GM19395 (cell line): ENCODE measurements at regions not wholly inside any gene's neighbourhood (a gene's known extent, or its start where the extent isn't known, plus 50 kb on each side); places are given as distances from the start of the nearest gene placed in this dataset.

Source experiments
- ATAC-seq: cut with Tn5 transposase; IDR thresholded peaks from one replicate; pipeline ENCODE4 v1.9.1; 2021; ENCODE audit warnings: mild to moderate bottlenecking, moderate library complexity; ENCODE audit not compliant: unreplicated experiment

DNA sequence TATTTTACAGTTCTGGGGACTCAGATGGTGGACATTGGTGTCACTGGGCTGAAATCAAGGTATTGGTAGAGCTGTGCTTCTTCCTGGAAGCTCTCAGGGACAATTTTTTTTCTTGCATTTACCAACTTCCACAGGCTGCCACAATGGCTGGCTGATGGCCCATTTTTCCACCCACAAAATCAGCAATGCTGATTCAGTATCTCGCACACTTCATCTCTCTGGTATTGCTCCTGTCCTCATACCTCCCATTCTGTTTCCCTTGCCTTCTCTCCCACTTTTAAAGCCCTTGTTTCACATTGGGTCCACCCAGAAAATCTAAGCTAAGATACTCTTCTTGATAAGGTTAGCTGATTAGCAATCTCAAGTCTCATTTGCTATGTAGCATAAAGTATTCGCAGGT lies 530.9 kb upstream of the POM121L12 start:
- ATAC-seq, result no peak

DNA sequence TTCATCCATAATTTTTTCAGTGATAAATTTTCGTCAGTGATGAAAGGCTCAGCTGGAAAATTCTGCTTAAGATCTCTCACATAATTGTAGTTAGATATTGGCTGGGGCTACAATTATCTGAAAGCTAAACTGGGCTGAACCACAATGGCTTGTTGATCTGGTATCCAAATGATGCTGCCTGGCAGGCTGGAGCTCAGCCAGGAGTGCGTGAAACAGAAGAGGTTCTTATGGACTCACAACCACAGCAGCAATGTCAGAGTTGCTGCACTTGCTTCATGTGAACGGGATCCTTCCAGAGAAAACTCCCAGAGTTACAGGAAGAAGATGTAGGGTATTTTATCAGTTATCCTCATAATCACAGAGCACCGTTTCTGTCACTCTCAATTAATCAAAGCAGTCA lies 533.2 kb upstream of the POM121L12 start:
- ATAC-seq, result no peak

GRCh38 chr7:52501696-52502095 lies 533.7 kb upstream of the POM121L12 start:
- no peak for ATAC-seq

- ATAC-seq, result no peak
Measured at GRCh38 chr7:52500841-52501240, 534.6 kb upstream of the POM121L12 start.

GRCh38 chr7:52498366-52498765 lies 537.1 kb upstream of the POM121L12 start:
- ATAC-seq, result no peak

- ATAC-seq, result no peak
Measured at GRCh38 chr7:52486267-52486666, 549.2 kb upstream of the POM121L12 start.

DNA sequence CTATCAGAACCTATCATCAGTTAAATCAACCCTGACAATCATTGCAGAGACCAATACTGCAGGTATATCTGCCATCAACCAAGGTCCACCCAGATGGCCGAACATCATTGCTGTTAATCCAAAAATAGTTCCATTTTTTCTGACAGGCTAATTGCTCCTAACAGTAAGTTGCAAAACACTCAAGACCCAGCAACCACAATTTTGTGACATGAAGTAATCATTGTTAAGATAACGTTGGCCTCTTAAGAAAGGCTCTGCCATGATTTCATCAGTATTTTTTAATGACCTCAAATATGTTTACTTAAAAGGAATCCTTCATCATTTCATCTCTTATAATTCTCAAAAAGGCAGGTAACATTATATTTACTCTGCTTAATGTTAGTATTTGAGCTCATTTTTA lies 553.4 kb upstream of the POM121L12 start:
- ATAC-seq, result no peak

DNA sequence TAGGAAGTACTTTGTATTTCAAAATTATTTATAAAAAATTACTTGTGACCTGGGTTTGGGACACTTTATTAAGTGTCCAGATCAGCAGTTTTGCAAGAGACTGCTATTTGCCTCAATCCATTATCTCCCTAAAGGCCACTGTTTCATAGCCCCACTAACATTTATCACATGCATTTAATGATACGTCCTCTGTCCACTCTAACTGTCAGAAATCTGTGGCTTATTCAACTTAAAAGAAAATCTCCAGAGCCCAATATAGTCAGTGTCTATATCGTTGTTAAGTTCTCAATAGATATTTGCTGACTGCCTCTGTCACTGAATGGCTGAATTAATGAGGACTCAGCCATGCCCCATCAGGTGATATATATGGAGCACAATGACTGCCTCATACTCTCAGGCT lies 553.9 kb upstream of the POM121L12 start:
- no peak for ATAC-seq

DNA sequence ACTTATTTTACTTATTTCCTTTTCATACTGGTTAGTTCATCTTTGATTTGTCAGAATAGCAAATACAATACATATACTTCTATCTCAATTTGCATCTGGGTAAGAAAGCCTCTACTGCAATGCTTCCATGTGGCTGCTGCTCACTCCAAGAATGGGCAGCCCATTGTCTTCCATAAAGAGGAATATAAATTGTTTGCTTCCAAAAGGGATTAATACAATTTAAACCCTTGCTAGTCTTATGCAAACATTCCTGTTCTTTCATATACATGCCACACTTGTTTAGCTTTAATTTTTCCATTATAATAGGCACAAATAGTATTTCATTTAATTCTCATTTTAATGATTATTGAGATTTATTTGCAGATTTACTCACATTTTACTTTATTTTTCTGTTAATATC lies 555.4 kb upstream of the POM121L12 start:
- ATAC-seq, result no peak

GRCh38 chr7:52475001-52475582 lies 560.3 kb upstream of the POM121L12 start:
- no peak for ATAC-seq

DNA sequence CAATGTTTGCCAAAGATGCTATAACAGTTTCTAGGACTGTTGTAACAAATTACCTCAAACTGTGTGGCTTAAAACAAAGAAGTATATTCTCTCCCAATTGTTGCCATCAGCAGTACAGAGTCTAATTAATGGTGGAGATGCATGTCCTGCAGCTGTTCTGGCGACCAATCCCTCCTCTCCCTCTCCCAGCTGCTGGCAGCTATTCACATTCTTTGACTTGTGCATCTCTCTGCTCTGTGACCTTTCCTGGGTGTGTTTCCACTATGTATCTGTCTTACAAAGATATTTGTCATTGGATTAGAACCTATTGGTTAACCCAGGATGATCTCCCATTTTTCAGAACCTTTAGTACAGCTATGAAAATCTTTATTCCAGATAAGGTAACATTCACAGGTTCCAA lies 561.7 kb upstream of the POM121L12 start:
- ATAC-seq, result no peak

- ATAC-seq, result no peak
Measured at GRCh38 chr7:52472006-52472620, 563.3 kb upstream of the POM121L12 start.

DNA sequence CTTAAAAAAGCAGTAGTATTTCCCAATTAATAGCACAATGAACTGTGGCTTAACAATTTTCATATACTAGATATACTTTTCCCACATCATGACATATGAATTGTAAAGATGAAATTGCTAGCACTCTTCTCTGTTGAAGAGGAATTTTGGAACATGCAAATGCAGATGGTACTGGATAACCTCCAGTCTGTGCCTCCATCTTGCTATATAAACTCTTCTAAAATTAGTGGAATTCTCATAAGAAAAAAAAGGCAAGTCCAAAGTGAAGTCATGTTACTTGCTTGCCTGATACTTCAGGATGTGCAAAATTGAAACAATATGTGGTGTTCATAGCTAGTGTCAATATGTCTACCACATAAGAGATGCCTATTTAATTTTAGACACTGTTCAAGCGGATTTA lies 570.2 kb upstream of the POM121L12 start:
- ATAC-seq, result no peak

DNA sequence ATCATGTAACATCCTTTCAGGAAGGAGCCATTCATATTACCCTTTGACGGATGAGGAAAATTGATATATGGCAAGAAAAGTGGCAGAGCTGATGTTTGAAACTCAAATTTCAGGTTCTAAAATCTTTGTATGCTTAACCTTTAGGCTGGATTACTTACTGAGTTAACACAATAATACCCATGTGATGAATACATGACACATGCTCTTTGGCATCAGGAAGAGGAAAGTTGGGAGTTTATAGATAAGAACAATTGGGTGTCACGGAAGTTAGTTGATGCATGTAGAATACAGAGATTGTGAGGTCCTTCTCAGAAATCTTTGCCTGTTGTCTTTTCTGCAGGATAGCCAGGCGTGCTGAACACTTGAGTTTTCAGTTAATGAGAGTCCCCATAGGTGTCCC lies 572.1 kb upstream of the POM121L12 start:
- ATAC-seq, result no peak

DNA sequence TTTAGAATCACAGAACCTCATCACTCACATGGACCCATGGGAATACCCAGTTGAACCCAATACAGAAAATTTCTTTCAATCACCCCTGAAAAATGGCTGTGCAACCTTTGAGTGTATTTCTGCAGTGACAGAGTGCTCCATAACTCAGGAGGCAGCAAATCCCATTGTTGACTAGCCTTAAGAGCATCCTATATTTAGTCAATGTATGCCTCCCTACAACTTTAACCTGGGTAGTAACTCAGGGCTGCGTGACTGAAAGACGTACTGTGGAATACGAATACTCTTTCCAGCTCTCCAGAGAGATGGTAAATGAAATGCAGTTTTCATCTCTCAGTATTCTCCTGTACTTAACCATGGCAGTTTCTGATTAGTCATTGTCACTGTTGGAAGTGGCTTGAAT lies 573.0 kb upstream of the POM121L12 start:
- no peak for ATAC-seq

GRCh38 chr7:52455571-52455970 lies 579.9 kb upstream of the POM121L12 start:
- ATAC-seq, result no peak

- no peak for ATAC-seq
Measured at GRCh38 chr7:52450816-52451215, 584.6 kb upstream of the POM121L12 start.

- no peak for ATAC-seq
Measured at GRCh38 chr7:52447581-52448180, 587.8 kb upstream of the POM121L12 start.

DNA sequence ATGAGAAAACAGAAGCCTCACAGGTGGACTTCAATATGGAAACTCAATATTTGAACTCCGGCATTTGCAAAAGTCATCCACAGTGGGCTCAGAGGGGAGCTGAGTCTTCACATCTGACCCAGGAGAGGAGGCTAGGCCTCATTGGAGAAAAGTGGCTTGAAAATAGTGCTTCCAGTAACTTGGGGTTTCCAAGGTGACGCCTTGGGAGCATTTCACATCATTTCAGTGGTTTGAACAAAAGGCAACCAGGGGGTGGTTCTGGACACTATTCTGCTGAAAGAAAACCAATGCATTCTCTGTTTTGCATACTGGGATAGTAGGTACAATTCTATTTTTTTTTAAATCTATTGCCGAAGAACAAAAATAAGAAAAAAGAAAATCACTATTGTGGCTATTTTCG lies 599.2 kb upstream of the POM121L12 start:
- ATAC-seq, result no peak

DNA sequence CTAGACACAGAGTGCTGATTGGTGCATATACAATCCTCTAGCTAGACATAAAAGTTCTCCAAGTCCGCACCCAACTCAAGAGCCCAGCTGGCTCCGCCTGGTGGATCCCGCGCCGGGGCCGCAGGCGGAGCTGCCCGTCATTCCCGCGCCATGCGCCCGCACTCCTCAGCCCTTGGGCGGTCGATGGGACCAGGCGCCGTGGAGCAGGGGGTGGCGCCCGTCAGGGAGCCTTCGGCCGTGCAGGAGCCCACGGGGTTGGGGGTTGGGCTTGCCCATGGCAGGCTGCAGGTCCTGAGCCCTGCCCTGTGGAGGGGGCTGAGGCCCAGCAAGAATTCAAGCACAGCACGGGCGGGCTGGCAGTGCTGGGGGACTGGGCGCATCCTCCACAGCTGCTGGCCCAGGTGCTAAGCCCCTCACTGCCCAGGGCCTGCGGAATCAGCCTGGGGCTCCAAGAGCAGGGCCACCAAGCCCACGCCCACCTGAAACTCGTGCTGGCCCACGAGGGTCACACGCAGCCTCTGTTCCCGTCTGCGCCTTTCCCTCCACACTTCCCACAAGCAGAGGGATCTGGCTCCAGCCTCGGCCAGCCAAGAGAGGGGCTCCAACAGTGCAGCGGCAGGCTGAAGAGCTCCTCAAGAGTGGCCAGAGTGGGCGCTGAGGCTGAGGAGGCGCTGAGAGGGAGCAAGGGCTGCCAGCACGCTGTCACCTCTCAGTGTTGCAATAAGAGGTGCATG lies 604.2 kb upstream of the POM121L12 start:
- ATAC-seq, result no peak

DNA sequence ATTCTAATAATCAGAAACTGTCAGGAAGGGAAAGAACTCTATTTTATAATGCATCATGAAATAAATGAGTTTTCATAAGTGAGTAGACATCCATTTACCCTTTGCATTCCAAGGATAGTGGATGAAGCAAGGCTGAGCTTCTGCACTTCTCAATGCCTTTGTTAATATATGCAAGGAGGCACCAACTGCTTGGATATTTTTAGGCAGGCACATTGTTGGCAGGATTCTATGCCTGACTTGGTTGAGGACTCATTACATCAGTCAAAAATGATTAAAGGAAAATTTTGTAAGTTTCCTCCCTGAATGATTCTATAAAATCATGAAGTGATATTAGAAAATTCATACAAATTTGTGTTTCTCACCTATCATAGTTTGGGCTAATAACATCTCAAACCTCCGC lies 612.2 kb upstream of the POM121L12 start:
- no peak for ATAC-seq

DNA sequence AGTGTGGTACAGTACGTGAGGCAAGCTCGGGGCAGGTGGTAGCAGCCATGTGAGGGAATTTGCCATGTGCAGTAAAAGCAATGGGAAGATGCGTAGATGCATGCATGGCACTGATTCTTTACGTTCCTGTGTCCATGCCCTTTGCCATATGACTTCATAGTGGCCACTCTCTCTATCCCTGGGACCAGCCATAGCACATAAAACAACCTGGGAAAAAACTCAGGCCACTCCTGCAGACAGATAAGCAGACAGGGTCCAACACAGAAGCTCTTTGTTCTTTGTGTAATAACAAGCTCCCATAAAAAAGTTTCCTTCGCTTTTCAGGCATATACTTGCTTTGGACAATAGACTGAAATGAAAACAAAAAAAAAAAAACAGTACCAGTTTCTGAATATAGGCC lies 622.4 kb upstream of the POM121L12 start:
- no peak for ATAC-seq
